HG03108 (cell line): ENCODE measurements at regions not wholly inside any gene's neighbourhood (a gene's known extent, or its start where the extent isn't known, plus 50 kb on each side); places are given as distances from the start of the nearest gene placed in this dataset.

ENCODE experiments used
- ATAC-seq: cut with Tn5 transposase; IDR thresholded peaks from one replicate; pipeline ENCODE4 v1.9.1; 2021; ENCODE audit warnings: moderate library complexity; ENCODE audit not compliant: unreplicated experiment

DNA sequence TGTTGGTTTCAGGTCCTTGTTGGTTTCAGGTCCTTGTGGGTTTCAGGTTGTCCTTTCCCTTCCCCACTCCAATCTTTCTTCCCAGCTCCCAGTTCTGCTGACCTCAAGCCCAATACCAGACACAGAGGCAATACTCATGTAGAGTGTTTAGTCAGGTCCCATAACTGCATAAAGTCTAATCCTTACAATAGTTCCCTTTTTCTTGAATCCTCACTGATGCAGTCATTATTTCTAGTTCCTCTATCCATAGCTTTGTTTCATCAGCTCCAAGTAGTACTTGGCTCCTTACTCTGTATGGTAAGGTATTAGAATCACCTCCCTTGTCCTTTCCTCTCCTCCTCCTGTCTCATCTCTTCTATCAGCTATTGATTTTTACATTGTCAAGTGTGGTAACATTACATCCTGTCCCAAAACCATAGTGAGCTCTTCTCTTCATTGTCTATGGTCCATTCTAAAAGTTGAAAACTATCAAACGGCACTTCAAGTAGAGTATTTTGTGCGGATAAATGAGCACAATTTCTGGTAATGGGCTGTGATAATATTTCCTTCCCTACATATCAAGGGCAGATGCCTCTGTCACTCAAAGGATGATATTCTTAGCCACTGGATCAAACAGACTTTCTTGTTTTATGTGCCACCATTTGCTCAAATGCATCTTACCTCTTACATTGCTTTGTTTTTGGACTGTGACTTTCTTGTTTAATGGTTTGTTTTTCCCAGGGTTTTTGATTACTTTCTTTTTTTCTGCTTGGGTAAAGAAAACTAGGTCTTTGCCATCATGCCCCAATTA is 57.2 kb upstream of the JDP2 start:
- no peak for ATAC-seq

DNA sequence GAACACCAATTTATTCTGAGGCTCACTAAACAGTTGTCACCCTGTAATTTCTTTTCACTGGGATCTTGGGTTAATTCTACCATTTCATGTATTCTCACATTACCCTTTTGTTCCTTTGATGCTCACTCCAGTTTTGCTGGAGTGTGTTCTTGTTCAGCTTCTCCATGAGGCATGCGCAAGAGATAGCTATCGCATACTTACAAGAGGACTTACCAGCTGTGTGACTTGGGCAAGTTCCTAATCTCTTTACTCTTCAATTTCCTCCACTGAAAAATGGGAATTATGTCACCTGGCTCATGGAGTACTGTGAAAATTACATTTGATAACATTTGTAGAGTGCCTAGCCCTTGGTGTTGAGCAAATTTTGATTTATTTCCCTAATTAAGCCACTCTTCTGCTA is 56.5 kb upstream of the JDP2 start:
- no peak for ATAC-seq

DNA sequence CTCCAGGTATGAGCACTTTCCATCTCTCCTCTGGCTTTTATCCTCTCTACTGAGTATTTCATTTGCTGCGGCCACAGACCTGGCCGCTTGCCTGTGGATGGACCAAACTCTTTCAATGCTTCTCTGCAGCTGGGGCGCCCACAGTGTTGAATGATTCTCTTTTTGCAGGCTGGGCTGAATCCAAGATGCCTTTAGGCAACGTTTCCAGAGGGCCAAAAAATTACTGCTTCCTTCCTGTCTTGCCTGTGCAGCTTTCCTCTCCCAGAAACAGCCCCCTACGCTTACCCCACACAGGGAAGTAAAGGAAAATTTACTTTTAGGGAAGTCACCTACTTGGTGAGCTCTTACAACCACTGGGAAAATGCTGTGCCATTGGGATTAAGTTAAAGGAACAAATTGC is 55.6 kb upstream of the JDP2 start:
- no peak for ATAC-seq

DNA sequence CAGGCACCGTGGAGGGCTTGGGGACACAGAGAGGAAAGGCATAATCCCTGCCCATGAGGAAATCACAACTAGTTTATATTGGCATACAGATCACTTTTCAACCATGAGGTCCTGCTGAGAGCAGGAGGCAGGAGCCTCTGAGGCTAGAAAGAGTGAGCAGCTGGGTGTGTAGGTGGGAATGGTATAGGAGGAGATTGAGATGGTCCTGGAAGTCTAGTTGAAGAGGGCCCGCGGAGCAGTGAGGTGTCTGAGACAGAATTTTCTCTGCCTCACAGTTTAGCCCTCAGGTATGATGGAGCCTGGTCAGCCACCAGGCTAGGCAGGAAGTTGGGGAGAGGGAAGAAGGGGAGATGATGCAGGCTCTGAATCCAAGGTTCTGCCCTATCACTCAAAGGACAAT is 54.7 kb upstream of the JDP2 start:
- ATAC-seq: no peak

DNA sequence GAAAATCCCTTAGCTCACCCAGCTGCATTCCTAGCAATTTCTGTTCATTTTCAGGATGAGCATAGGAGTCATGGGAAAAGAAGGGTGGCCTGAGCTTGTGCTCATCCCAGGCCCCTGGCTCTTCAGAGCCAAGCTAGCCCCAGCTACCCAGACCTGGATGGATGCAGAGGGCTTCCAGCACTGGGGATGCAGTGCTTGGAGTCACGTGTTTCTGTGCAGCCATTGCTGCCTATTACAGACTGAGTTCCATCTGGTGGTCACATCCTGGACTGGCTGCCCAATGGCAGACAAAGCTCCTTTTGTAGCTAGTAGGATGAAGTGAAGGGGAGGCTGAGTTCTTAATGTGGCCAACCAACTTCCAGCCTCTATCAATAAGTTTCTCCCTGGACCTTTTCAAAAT is 54.2 kb upstream of the JDP2 start:
- no peak for ATAC-seq

DNA sequence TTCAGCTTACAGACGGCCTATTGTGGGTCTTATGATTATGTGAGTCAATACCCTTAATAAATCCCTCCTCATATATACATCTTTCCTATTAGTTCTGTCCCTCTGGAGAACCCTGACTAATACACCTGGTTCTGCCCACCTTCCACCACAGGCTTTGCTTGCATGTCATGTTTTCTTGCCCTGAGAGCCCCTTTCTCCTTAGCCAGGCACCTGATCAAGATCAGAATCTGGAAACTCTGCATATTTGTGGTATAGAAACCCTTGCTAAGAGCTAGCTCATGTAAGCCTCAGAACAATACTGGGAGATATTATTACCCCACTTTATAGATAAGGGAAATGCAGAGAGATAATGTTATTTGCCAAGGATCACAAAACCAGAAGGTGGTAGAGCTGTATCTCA is 52.9 kb upstream of the JDP2 start:
- no peak for ATAC-seq

DNA sequence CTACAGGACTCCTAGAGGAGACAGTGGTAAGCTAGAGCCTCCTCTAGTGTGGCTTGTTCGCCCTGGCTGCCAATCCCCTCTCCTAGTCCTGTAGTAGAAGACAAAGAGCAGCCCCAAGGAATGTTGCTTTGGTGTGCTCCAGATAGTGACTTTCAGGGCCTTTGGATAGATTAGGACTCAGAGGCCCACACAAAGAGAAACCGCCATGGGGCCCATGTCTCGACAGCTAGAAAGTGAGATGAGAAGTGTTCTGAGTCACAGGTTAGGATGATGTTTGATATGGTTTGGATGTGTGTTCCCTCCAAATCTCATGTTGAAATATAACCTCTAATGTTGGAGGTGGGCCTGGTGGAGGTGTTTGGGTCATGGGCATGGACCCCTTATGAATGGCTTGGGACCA is 51.8 kb upstream of the JDP2 start:
- ATAC-seq: no peak
